ENCODE measurements at regions not wholly inside any gene's neighbourhood (a gene's known extent, or its start where the extent isn't known, plus 50 kb on each side); places are given as distances from the start of the nearest gene placed in this dataset.

DNA sequence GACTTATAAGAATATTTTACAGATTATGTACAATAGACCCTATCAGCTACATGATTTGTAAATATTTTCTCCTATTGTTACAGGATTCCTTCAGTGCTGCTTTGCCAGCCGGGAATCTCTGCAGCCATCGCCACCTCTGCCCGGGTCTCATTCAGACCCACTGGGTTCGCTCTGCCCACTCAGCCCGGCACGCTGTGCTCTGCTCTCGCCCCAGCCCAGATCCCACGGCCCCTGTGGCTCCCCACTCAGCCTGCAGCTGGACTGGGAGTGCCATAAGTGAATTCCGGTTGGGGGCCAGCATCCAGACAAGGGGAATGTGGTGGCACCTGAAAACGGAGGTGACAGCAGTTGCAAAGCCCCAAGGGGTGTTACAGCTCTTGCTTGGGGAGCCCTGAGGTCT, 71.8 kb downstream of the NPAP1 start:
- TF ChIP-seq CTCF (IDR thresholded peaks at IDR 0.05; ENCODE audit: poor library complexity) (no peak), EZH2 (IDR thresholded peaks at IDR 0.05; ENCODE audit: borderline replicate concordance) (no peak), EZH2phosphoT487 (IDR thresholded peaks at IDR 0.05; ENCODE audit: low read depth, severe bottlenecking, unreplicated experiment) (no peak)
